Panc1 (cell line): ENCODE measurements at regions not wholly inside any gene's neighbourhood (a gene's known extent, or its start where the extent isn't known, plus 50 kb on each side); places are given as distances from the start of the nearest gene placed in this dataset.

Source experiments
- ATAC-seq: fragments of 200-7000 bp; cut with Tn5 transposase; 2 replicates; pipeline ENCODE4 v1.9.1; 2020; ENCODE audit warnings: mild to moderate bottlenecking, moderate library complexity
- BruUV-seq: library from RNA; stranded (reverse); fragments of 400-500 nt; replicated peaks from 2 replicates; lab custom pipeline; 2021; lab: Mats Ljungman, UMichigan
- CTCF ChIA-PET: fragments of 300-600 bp; sonication (Branson Sonifier 250); formaldehyde crosslinking; loops from one replicate; lab custom pipeline; 2022; ENCODE audit warnings: antibody characterized with exemption; lab: Charles Lee
- POLR2A ChIA-PET: fragments of 300-600 bp; sonication (Branson Sonifier 250); formaldehyde crosslinking; loops from one replicate; lab custom pipeline; 2022; ENCODE audit warnings: antibody characterized with exemption; lab: Charles Lee
- DNase-seq: peaks from one replicate; pipeline ENCODE4 v3.0.0-alpha.2; 2010; ENCODE audit warnings: low read depth, low spot score
- H3K27ac ChIP-seq: 2 replicates; pipeline ENCODE4 v1.5.1; 2011; ENCODE audit warnings: mild to moderate bottlenecking, low read length, inconsistent platforms
- H3K27me3 ChIP-seq: fragments of 200-500 bp; sonication (Bioruptor generic); 2 replicates; pipeline ENCODE4 v1.6.0; 2014; ENCODE audit warnings: low read length, inconsistent platforms; ENCODE audit not compliant: control insufficient read depth, insufficient read depth
- H3K36me3 ChIP-seq: fragments of 200-500 bp; sonication (Bioruptor generic); 2 replicates; pipeline ENCODE4 v1.5.1; 2014; ENCODE audit warnings: inconsistent platforms, mild to moderate bottlenecking, low read length, moderate library complexity; ENCODE audit not compliant: control insufficient read depth, insufficient read depth
- H3K4me1 ChIP-seq: 2 replicates; pipeline ENCODE4 v1.5.1; 2011; ENCODE audit warnings: inconsistent platforms, mild to moderate bottlenecking, low read length, moderate library complexity; ENCODE audit not compliant: control insufficient read depth, insufficient read depth
- H3K4me3 ChIP-seq, 2 experiments: 2 replicates each; pipeline ENCODE4 v1.5.1; 2011 to 2012; ENCODE audit warnings: low read depth in 2 of 2, low read length in 2 of 2, mild to moderate bottlenecking in 2 of 2, inconsistent platforms in 1 of 2, moderate library complexity in 1 of 2
- H3K9me3 ChIP-seq: fragments of 200-500 bp; sonication (Bioruptor generic); 2 replicates; pipeline ENCODE4 v1.5.1; 2014; ENCODE audit warnings: low read depth, mild to moderate bottlenecking, inconsistent platforms, low read length, moderate library complexity; ENCODE audit not compliant: control insufficient read depth, insufficient read depth
- POLR2AphosphoS5 ChIP-seq: IDR thresholded peaks from 2 replicates; pipeline ENCODE4 v1.6.1; 2012; ENCODE audit warnings: mild to moderate bottlenecking, low read depth, low read length, moderate library complexity
- REST ChIP-seq, 2 experiments: IDR thresholded peaks; 2 replicates each; pipeline ENCODE4 v1.6.1; 2011 to 2012; ENCODE audit warnings: low read depth in 2 of 2, control low read depth in 1 of 2, low read length in 1 of 2, mild to moderate bottlenecking in 1 of 2, moderate library complexity in 1 of 2; ENCODE audit not compliant: insufficient read depth in 1 of 2
- SIN3A ChIP-seq: IDR thresholded peaks from 2 replicates; pipeline ENCODE4 v1.6.1; 2012; ENCODE audit warnings: low read depth, mild to moderate bottlenecking, low read length, moderate library complexity, borderline replicate concordance; ENCODE audit not compliant: insufficient read depth
- TCF7L2 ChIP-seq: IDR thresholded peaks from 2 replicates; pipeline ENCODE4 v1.6.1; 2011; ENCODE audit warnings: mild to moderate bottlenecking, low read depth, low read length, inconsistent platforms
- in situ Hi-C: cut with HindIII; loops from 2 replicates; pipeline ENCODE4 v1.10.0; 2016; ENCODE audit warnings: low sequenced_read_pairs, low pct_unique_long_range_greater_than_20kb
- intact Hi-C: fragments of 100-400 bp; cut with micrococcal nuclease; formaldehyde crosslinking; loops from one replicate; pipeline ENCODE4 v1.10.0; 2022; ENCODE audit not compliant: unreplicated experiment
- TF ChIP-seq, protein P1 (sequence below): fragments of 450-650 bp; IDR thresholded peaks from 2 replicates; pipeline ENCODE4 v1.5.1; 2017; ENCODE audit warnings: mild to moderate bottlenecking

DNA sequence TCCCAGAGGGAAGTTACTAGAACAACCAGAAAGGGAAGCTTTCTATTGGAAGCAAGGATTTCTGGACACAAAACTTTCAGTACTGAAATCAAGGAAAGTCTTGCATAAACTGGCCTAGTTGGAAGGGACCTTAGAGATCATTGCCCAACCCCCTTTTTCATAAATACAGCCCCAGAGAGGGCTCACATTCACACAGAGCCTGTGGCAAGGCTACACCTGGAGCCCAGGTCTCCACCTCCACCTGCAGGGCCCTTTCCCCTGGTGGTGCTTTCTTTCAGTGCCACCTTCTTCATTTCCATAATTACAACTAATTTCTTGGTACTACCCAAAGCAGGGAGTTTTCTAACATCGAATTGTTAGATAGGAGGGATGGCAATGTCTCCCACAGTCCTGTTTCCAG, 85.7 kb downstream of the ADRB2 start:
- Histone ChIP-seq H3K36me3 (no peaks in the 10 kb centered on the region), H3K27ac (no peak overlapping the region), H3K9me3 (no peaks in the 10 kb centered on the region), H3K27me3 (no peaks in the 10 kb centered on the region), H3K4me1 (peaks cover 8% of the 10 kb centered on the region), H3K4me3 (no peak overlapping the region)
- no TSS peak for BruUV-seq
- ChIA-PET CTCF (interaction anchor here (1.3 kb wide), 1 partner anchor 123 kb away, joined by 3 read pairs; no protein-coding TSS in a partner anchor), POLR2A (no interaction called here)
- no peak for ATAC-seq
- TF ChIP-seq TCF7L2: no peak
- TF ChIP-seq REST (IDR thresholded peaks at IDR 0.05; ENCODE audit: insufficient read depth in 1 of 2, low read depth in 2 of 2, low read length in 1 of 2): no peak
- TF ChIP-seq SIN3A: no peak
- TF ChIP-seq POLR2AphosphoS5: no peak
- TF ChIP-seq, protein P1, sequence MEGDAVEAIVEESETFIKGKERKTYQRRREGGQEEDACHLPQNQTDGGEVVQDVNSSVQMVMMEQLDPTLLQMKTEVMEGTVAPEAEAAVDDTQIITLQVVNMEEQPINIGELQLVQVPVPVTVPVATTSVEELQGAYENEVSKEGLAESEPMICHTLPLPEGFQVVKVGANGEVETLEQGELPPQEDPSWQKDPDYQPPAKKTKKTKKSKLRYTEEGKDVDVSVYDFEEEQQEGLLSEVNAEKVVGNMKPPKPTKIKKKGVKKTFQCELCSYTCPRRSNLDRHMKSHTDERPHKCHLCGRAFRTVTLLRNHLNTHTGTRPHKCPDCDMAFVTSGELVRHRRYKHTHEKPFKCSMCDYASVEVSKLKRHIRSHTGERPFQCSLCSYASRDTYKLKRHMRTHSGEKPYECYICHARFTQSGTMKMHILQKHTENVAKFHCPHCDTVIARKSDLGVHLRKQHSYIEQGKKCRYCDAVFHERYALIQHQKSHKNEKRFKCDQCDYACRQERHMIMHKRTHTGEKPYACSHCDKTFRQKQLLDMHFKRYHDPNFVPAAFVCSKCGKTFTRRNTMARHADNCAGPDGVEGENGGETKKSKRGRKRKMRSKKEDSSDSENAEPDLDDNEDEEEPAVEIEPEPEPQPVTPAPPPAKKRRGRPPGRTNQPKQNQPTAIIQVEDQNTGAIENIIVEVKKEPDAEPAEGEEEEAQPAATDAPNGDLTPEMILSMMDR: no peak
- DNase-seq: no peak
- intact Hi-C loops (loop anchor here (2.0 to 10.0 kb wide), 3 partner anchors 87 to 203 kb away; no protein-coding TSS in a partner anchor), in situ Hi-C loops (no loop called here)

DNA sequence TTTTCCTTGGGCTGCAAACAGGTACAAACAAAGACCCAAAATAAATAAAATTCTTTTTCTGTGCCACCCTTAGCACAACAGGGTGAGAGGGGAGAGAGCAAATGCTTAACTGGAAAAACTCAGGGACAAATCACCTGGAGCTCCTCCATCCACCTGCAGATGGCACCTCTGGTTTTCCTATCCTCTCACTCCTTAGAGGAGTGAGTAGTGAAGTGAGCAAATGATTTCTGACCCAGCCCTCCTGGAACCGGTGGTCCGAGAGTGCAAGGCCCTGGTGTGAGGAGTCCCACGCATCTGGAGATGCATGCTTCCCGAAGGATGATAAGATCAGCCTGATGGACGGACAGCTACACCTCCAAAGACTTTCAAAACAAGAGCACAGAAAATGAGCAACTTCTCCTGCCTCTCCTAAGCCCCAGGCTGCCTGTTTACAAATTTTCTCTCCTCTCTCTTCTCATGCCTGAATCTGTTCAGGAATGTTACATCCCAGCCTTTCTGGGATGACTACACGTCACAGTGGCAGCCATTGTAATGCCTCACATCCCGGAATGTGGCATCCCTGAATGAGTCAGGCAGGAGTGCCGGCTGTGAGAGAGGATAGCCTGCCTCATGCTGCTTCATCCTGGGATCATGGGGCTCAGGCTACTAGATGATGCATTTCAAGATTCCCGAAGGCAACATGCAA, 86.4 kb downstream of the ADRB2 start:
- Histone ChIP-seq H3K4me3 (peak overlapping the region in 1 of 2 experiments; percentile 26; a peak in 2 of 4 replicates), H3K4me1 (peaks cover 8% of the 10 kb centered on the region), H3K36me3 (no peaks in the 10 kb centered on the region), H3K9me3 (no peaks in the 10 kb centered on the region), H3K27me3 (no peaks in the 10 kb centered on the region), H3K27ac (peak overlapping the region; percentile 21; the same call in 1 of the 2 replicates)
- in situ Hi-C loops: no loop called here
- POLR2A ChIA-PET: no interaction called here
- TF ChIP-seq, protein P1: peak; percentile 78
- TF ChIP-seq REST (IDR thresholded peaks at IDR 0.05; ENCODE audit: insufficient read depth in 1 of 2, low read depth in 2 of 2, low read length in 1 of 2): no peak
- DNase-seq: peak; percentile 78
- CTCF ChIA-PET: interaction anchor here (1.3 kb wide), 1 partner anchor 122 kb away, joined by 3 read pairs; no protein-coding TSS in a partner anchor
- intact Hi-C loops: loop anchor here (2.0 to 10.0 kb wide), 3 partner anchors 86 to 202 kb away; no protein-coding TSS in a partner anchor
- BruUV-seq: no TSS peak
- ATAC-seq: peak; percentile 85
